ENCODE measurements at regions not wholly inside any gene's neighbourhood (a gene's known extent, or its start where the extent isn't known, plus 50 kb on each side); places are given as distances from the start of the nearest gene placed in this dataset.

GRCh38 chr15:47951781-47952180, 169.0 kb upstream of the SLC24A5 start:
- no peak for DNase-seq
- Mint-ChIP-seq H3K27ac (no peak overlapping the region), H3K4me3 (no peak overlapping the region), H3K36me3 (ENCODE audit: low read depth) (no peaks in the 10 kb centered on the region), H3K27me3 (ENCODE audit: low read depth, poor library complexity) (peaks cover 10% of the 10 kb centered on the region), H3K4me1 (peaks cover 21% of the 10 kb centered on the region), H3K9me3 (peaks cover 10% of the 10 kb centered on the region)
- no peak for TF ChIP-seq CTCF (IDR thresholded peaks at IDR 0.05)

GRCh38 chr15:47954196-47954595, 166.6 kb upstream of the SLC24A5 start:
- peaks cover 12% of the 10 kb centered on the region for H3K9me3 Mint-ChIP-seq
- H3K4me3 Mint-ChIP-seq = no peak overlapping the region

GRCh38 chr15:47955021-47955420, 165.8 kb upstream of the SLC24A5 start:
- no peak for DNase-seq
- no peak overlapping the region for H3K27ac Mint-ChIP-seq
- H3K4me3 Mint-ChIP-seq = no peak overlapping the region
- no peak for TF ChIP-seq CTCF (IDR thresholded peaks at IDR 0.05)
- peaks cover 4% of the 10 kb centered on the region for H3K27me3 Mint-ChIP-seq (ENCODE audit: low read depth, poor library complexity)
- H3K9me3 Mint-ChIP-seq = peaks cover 12% of the 10 kb centered on the region
- no peaks in the 10 kb centered on the region for H3K36me3 Mint-ChIP-seq (ENCODE audit: low read depth)
- peaks cover 24% of the 10 kb centered on the region for H3K4me1 Mint-ChIP-seq

More at GRCh38 chr15:47954196-47954595, 166.6 kb upstream of the SLC24A5 start:
- H3K36me3 Mint-ChIP-seq (ENCODE audit: low read depth) = no peaks in the 10 kb centered on the region
- peaks cover 8% of the 10 kb centered on the region for H3K27me3 Mint-ChIP-seq (ENCODE audit: low read depth, poor library complexity)
- DNase-seq = no peak
- H3K27ac Mint-ChIP-seq = no peak overlapping the region
- H3K4me1 Mint-ChIP-seq = peaks cover 21% of the 10 kb centered on the region
- TF ChIP-seq CTCF (IDR thresholded peaks at IDR 0.05) = no peak

GRCh38 chr15:47959617-47960413, 161.0 kb upstream of the SLC24A5 start:
- no peak overlapping the region for H3K27ac Mint-ChIP-seq
- TF ChIP-seq CTCF (IDR thresholded peaks at IDR 0.05) = no peak
- no peak overlapping the region for H3K4me3 Mint-ChIP-seq
- H3K9me3 Mint-ChIP-seq = peaks cover 3% of the 10 kb centered on the region
- H3K27me3 Mint-ChIP-seq (ENCODE audit: low read depth, poor library complexity) = peaks cover 11% of the 10 kb centered on the region
- H3K4me1 Mint-ChIP-seq = peaks cover 15% of the 10 kb centered on the region
- DNase-seq = no peak
- H3K36me3 Mint-ChIP-seq (ENCODE audit: low read depth) = no peaks in the 10 kb centered on the region

GRCh38 chr15:47961401-47962090, 159.2 kb upstream of the SLC24A5 start:
- Mint-ChIP-seq H3K4me1 (peaks cover 14% of the 10 kb centered on the region), H3K27me3 (ENCODE audit: low read depth, poor library complexity) (peaks cover 9% of the 10 kb centered on the region), H3K9me3 (peaks cover 3% of the 10 kb centered on the region), H3K27ac (no peak overlapping the region), H3K4me3 (no peak overlapping the region), H3K36me3 (ENCODE audit: low read depth) (no peaks in the 10 kb centered on the region)
- DNase-seq = no peak
- TF ChIP-seq CTCF (IDR thresholded peaks at IDR 0.05) = no peak
